Neural crest cell (in vitro differentiated cells): ENCODE measurements at regions not wholly inside any gene's neighbourhood (a gene's known extent, or its start where the extent isn't known, plus 50 kb on each side); places are given as distances from the start of the nearest gene placed in this dataset.
"Not testable (repeated sequence)": the region's sequence is repeated elsewhere in the genome, so short reads cannot be mapped to it uniquely, and the experiment has no call there.

ENCODE experiments used
- DNase-seq: peaks from one replicate; pipeline ENCODE4 v3.0.0; 2021; ENCODE audit warnings: low read depth, mixed read lengths, low spot score
- H3K27ac Mint-ChIP-seq: one replicate; pipeline ENCODE4 v1.8.0; 2021; ENCODE audit warnings: mild to moderate bottlenecking, mixed read lengths; ENCODE audit not compliant: unreplicated experiment
- H3K27me3 Mint-ChIP-seq: 2 replicates; pipeline ENCODE4 v1.8.0; 2021; ENCODE audit warnings: low read depth, mild to moderate bottlenecking, mixed read lengths
- H3K36me3 Mint-ChIP-seq: 2 replicates; pipeline ENCODE4 v1.8.0; 2021; ENCODE audit warnings: low read depth, mild to moderate bottlenecking, mixed read lengths
- H3K4me1 Mint-ChIP-seq: 2 replicates; pipeline ENCODE4 v1.8.0; 2021; ENCODE audit warnings: mixed read lengths
- H3K4me3 Mint-ChIP-seq: one replicate; pipeline ENCODE4 v1.8.0; 2021; ENCODE audit warnings: mild to moderate bottlenecking, mixed read lengths
- H3K9me3 Mint-ChIP-seq: 2 replicates; pipeline ENCODE4 v1.8.0; 2021; ENCODE audit warnings: mixed read lengths
- TF ChIP-seq, protein P1 (sequence below): fragments of 200-600 bp; sonication (generic); conservative IDR thresholded peaks from 2 replicates; pipeline ENCODE4 v1.5.0; 2021; ENCODE audit warnings: antibody characterized with exemption, mild to moderate bottlenecking

DNA sequence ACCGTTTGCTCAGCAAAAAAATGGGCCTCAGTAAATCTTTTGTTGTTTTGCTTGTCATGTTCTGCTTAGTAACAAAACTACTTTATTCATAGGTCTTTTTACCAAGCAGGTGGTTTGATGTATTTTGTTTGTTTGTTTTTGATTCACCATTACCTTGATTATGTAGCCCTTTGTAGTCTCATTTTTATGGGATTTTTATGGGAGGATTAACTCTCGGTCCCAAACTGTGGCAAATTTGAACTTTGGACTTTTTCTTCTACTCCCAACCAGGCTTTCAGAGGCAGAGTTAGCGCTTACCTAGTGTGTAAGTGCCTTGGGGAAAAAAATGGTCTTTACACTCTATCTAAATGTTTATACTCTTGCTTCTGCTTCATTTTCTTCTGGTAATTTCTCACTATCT, 276.7 kb upstream of the POU1F1 start:
- H3K9me3 Mint-ChIP-seq = no peaks in the 10 kb centered on the region
- H3K27me3 Mint-ChIP-seq = no peaks in the 10 kb centered on the region
- DNase-seq = no peak

DNA sequence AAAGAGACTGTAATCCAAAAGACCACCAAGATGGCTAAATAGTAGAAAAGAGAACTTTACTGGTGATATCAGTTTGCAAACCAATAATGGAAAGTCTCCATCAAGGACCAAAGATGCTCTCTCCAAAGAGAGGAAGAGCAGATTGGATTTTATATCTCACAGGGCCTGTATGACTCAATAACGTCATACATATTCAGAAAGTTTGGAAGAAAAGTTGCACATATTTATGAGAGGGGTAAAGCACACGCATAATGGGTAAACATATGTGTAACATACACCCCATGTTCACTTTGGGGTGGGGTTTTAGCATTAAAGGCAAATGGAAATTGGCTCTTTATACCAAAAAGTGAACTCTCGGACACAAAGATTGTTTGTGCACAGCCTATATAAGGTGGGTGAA, 274.5 kb upstream of the POU1F1 start:
- H3K4me1 Mint-ChIP-seq = peaks cover 23% of the 10 kb centered on the region
- no peak overlapping the region for H3K4me3 Mint-ChIP-seq
- TF ChIP-seq, protein P1, sequence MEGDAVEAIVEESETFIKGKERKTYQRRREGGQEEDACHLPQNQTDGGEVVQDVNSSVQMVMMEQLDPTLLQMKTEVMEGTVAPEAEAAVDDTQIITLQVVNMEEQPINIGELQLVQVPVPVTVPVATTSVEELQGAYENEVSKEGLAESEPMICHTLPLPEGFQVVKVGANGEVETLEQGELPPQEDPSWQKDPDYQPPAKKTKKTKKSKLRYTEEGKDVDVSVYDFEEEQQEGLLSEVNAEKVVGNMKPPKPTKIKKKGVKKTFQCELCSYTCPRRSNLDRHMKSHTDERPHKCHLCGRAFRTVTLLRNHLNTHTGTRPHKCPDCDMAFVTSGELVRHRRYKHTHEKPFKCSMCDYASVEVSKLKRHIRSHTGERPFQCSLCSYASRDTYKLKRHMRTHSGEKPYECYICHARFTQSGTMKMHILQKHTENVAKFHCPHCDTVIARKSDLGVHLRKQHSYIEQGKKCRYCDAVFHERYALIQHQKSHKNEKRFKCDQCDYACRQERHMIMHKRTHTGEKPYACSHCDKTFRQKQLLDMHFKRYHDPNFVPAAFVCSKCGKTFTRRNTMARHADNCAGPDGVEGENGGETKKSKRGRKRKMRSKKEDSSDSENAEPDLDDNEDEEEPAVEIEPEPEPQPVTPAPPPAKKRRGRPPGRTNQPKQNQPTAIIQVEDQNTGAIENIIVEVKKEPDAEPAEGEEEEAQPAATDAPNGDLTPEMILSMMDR = no peak
- no peak overlapping the region for H3K27ac Mint-ChIP-seq
- H3K27me3 Mint-ChIP-seq = no peaks in the 10 kb centered on the region
- no peaks in the 10 kb centered on the region for H3K9me3 Mint-ChIP-seq
- H3K36me3 Mint-ChIP-seq = no peaks in the 10 kb centered on the region
- no peak for DNase-seq

More for the DNA sequence above, 276.7 kb upstream of the POU1F1 start:
- Mint-ChIP-seq H3K36me3 (no peaks in the 10 kb centered on the region), H3K4me3 (no peak overlapping the region), H3K4me1 (peaks cover 22% of the 10 kb centered on the region), H3K27ac (no peak overlapping the region)
- TF ChIP-seq, protein P1 = no peak

DNA sequence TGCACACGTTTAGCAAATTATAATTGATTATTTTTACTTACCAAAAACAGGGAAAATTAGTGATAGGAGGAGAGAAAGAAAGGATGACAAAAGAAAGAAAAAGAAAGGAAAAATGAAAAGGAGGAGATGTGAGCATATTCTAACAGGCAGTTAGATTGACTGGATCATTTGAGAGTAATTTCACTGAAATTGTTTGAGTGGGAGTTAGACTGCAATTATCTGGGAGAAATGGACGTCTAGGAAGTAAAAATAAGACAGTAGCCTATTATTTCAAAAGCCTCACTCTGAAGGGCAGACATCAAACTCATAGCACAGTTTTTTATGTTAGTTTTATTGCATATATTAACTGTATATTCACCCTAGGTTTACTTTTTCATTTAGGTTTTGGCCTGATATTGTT, 272.8 kb upstream of the POU1F1 start:
- Mint-ChIP-seq H3K27ac (no peak overlapping the region), H3K9me3 (peaks cover 3% of the 10 kb centered on the region), H3K27me3 (no peaks in the 10 kb centered on the region), H3K36me3 (no peaks in the 10 kb centered on the region), H3K4me1 (peaks cover 23% of the 10 kb centered on the region), H3K4me3 (no peak overlapping the region)
- TF ChIP-seq, protein P1 = no peak
- no peak for DNase-seq

DNA sequence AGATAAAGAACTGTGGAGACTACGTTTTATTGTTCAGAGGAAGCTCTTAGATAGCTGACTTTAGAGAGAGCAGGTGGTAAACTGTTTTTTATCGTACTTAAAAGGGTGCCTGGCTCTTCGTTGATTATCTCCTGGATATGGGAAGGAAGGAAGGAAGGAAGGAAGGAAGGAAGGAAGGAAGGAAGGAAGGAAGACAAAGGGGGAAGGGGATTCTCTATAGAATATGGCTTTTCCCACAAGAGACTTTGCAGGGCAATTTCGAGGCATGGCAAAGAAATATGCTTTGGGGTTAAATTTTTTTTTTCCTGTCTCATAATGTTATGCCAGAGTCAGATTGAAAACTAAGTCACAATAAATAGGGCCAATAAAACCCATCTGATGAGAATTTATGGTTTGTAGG, 271.9 kb upstream of the POU1F1 start:
- Mint-ChIP-seq H3K27ac (no peak overlapping the region), H3K27me3 (no peaks in the 10 kb centered on the region), H3K4me3 (no peak overlapping the region), H3K4me1 (peaks cover 20% of the 10 kb centered on the region), H3K36me3 (no peaks in the 10 kb centered on the region), H3K9me3 (peaks cover 6% of the 10 kb centered on the region)
- no peak for DNase-seq
- TF ChIP-seq, protein P1 = no peak

DNA sequence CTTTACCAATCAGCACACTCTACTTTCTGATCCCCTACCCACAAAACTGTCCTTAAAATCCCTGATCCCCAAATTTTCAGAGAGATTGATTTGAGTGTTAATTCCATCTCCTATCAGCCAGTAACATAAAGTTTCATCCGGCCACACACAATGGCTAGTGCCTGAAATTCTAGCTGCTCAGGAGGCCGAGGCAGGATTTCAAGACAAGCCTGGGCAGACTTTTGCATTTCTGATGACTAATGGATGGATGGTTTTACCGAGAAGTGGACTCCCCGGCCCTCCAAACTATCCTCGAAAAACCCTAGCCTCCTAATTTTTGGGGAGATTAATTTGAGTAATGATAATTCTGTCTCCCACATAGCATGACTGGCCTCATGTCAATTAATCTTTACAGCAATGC, 269.8 kb upstream of the POU1F1 start:
- Mint-ChIP-seq H3K4me1 (peaks cover 18% of the 10 kb centered on the region), H3K27ac (peak overlapping the region; percentile 22), H3K4me3 (no peak overlapping the region), H3K27me3 (no peaks in the 10 kb centered on the region), H3K36me3 (no peaks in the 10 kb centered on the region), H3K9me3 (peaks cover 7% of the 10 kb centered on the region)
- DNase-seq = no peak
- TF ChIP-seq, protein P1 = no peak

DNA sequence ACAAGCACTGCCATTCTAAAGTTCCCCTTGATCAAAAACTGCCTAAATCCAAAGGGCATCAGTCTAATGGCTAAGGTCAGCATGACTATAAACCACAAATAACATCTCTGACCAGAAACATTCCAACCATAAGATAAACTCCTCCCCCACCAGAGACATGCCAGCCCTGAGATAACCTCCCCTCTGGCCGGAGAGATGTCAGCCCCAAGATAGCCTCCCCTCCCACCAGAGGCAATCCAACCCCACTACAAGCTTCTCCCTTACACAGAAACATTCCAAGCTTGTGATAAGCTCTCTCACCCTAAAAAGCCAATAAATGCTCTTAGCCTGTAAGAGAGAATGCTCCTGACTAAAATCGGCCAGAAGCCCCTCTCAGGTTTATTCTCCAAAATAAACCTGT, 267.0 kb upstream of the POU1F1 start:
- not testable (repeated sequence) for H3K27ac Mint-ChIP-seq, H3K36me3 Mint-ChIP-seq, H3K9me3 Mint-ChIP-seq, H3K4me1 Mint-ChIP-seq, H3K4me3 Mint-ChIP-seq, DNase-seq, H3K27me3 Mint-ChIP-seq
